K562 (cell line): ENCODE measurements at regions not wholly inside any gene's neighbourhood (a gene's known extent, or its start where the extent isn't known, plus 50 kb on each side); places are given as distances from the start of the nearest gene placed in this dataset.

Experiments
- ATAC-seq: fragments of 200-7000 bp; cut with Tn5 transposase; 3 replicates; pipeline ENCODE4 v1.9.1; 2020; ENCODE audit warnings: moderate library complexity
- BruUV-seq: library from RNA; stranded (reverse); fragments of 400-500 nt; replicated peaks from 2 replicates; lab custom pipeline; 2021; lab: Mats Ljungman, UMichigan
- CTCF ChIA-PET: fragments of 300-600 bp; formaldehyde crosslinking; extraction: SDS; loops from one replicate; lab custom pipeline; 2021; ENCODE audit warnings: low intra/inter-chr PET ratio; lab: Yijun Ruan, JAX
- POLR2A ChIA-PET: fragments of 300-600, 350-650 bp; sonication (Branson Sonifier 250); formaldehyde crosslinking; extraction: SDS; loops from one replicate; lab custom pipeline; 2021; ENCODE audit warnings: antibody characterized with exemption, inconsistent platforms; lab: Yijun Ruan, JAX
- DNase-seq, 4 experiments: peaks; one replicate each; pipeline versions ENCODE4 v3.0.0 to v3.0.0-alpha.2; 2011 to 2018; ENCODE audit warnings: low spot score in 3 of 4, mixed read lengths in 3 of 4; ENCODE audit errors: extremely low read depth in 1 of 4
- FAIRE-seq: peaks from 2 replicates; lab custom pipeline; 2011; peaks lifted over from hg19 to GRCh38; lab: Jason Lieb, UNC
- H2AFZ ChIP-seq: 2 replicates; pipeline ENCODE4 v1.6.0; 2011; ENCODE audit warnings: low read depth, low read length, control low read depth, inconsistent platforms
- H3K27ac ChIP-seq: fragments of 200-600 bp; 3 replicates; pipeline ENCODE4 v1.8.0; 2011; ENCODE audit warnings: low read depth, mild to moderate bottlenecking, control low read depth, inconsistent platforms, low read length, moderate library complexity, mixed read lengths; ENCODE audit errors: extremely low read depth
- H3K27me3 ChIP-seq, 2 experiments: fragments of 300-600 bp in 1 of 2; 2 replicates in 1 of 2; 3 replicates in 1 of 2; pipeline versions ENCODE4 v1.6.0 to v1.8.0; 2011; ENCODE audit warnings: inconsistent platforms in 2 of 2, low read length in 2 of 2, mild to moderate bottlenecking in 1 of 2, mixed read lengths in 1 of 2, moderate library complexity in 1 of 2; ENCODE audit not compliant: control insufficient read depth in 2 of 2, insufficient read depth in 2 of 2
- H3K36me3 ChIP-seq: fragments of 300-600 bp; 3 replicates; pipeline ENCODE4 v1.8.0; 2011; ENCODE audit warnings: mild to moderate bottlenecking, low read length, inconsistent platforms; ENCODE audit not compliant: control insufficient read depth, insufficient read depth
- H3K4me1 ChIP-seq, 2 experiments: fragments of 200-600 bp in 1 of 2; replicated peaks in 1 of 2; 2 replicates in 1 of 2; 3 replicates in 1 of 2; pipeline versions ENCODE4 v1.5.1 to v1.8.0; 2011; ENCODE audit warnings: inconsistent platforms in 2 of 2, low read length in 2 of 2, mild to moderate bottlenecking in 1 of 2, mixed read lengths in 1 of 2, moderate library complexity in 1 of 2; ENCODE audit not compliant: control insufficient read depth in 2 of 2, insufficient read depth in 2 of 2
- H3K4me2 ChIP-seq: 2 replicates; pipeline ENCODE4 v1.6.1; 2011; ENCODE audit warnings: low read length, control low read depth, inconsistent platforms, mixed read lengths; ENCODE audit not compliant: insufficient read depth
- H3K4me3 ChIP-seq: fragments of 200-600 bp; sonication (generic), shearing (Covaris generic); 2 replicates; pipeline ENCODE4 v1.5.1; 2016; ENCODE audit warnings: control low read depth, inconsistent platforms
- H3K79me2 ChIP-seq: fragments of 200-600 bp; 3 replicates; pipeline ENCODE4 v1.8.0; 2011; ENCODE audit warnings: low read length, inconsistent platforms; ENCODE audit not compliant: control insufficient read depth, insufficient read depth
- H3K9ac ChIP-seq, 2 experiments: 2 replicates each; pipeline versions ENCODE4 v1.6.0 to v1.6.1; 2011; ENCODE audit warnings: low read depth in 2 of 2, low read length in 2 of 2, control low read depth in 1 of 2, inconsistent platforms in 1 of 2, mild to moderate bottlenecking in 1 of 2, mixed read lengths in 1 of 2; ENCODE audit not compliant: insufficient read depth in 1 of 2
- H3K9me1 ChIP-seq: one replicate; pipeline ENCODE4 v1.6.0; 2011; ENCODE audit warnings: inconsistent platforms, mild to moderate bottlenecking, low read length, moderate library complexity; ENCODE audit not compliant: control insufficient read depth, insufficient read depth
- H3K9me3 ChIP-seq: replicated peaks from 2 replicates; pipeline ENCODE4 v1.5.1; 2011; ENCODE audit warnings: low read depth, low read length, inconsistent platforms; ENCODE audit not compliant: control insufficient read depth, insufficient read depth
- H4K20me1 ChIP-seq: replicated peaks from 2 replicates; pipeline ENCODE4 v1.6.1; 2011; ENCODE audit warnings: low read length, inconsistent platforms, mixed read lengths; ENCODE audit not compliant: control insufficient read depth, insufficient read depth
- HDAC2 ChIP-seq: fragments of 450-650 bp; IDR thresholded peaks from 2 replicates; pipeline ENCODE4 v1.6.1; 2016; ENCODE audit warnings: mild to moderate bottlenecking
- NCOR1 ChIP-seq: fragments of 450-650 bp; IDR thresholded peaks from 2 replicates; pipeline ENCODE4 v1.6.1; 2016; ENCODE audit warnings: mild to moderate bottlenecking, moderate library complexity
- NFATC3 ChIP-seq: fragments of 450-650 bp; IDR thresholded peaks from 2 replicates; pipeline ENCODE4 v1.6.1; 2017; ENCODE audit warnings: mild to moderate bottlenecking
- NFE2 ChIP-seq: IDR thresholded peaks from 2 replicates; pipeline ENCODE4 v1.6.1; 2014; ENCODE audit warnings: antibody characterized with exemption, low read depth
- PHB2 ChIP-seq: fragments of 450-650 bp; IDR thresholded peaks from 2 replicates; pipeline ENCODE4 v1.6.1; 2017; ENCODE audit warnings: low read depth
- ZBED1 ChIP-seq: IDR thresholded peaks from 2 replicates; pipeline ENCODE4 v1.6.1; 2014
- ZNF780A ChIP-seq: fragments of 250-450 bp; sonication (Bioruptor Pico); IDR thresholded peaks from 2 replicates; pipeline ENCODE4 v1.5.0; 2021; ENCODE audit warnings: mild to moderate bottlenecking
- ZSCAN32 ChIP-seq: fragments of 450-650 bp; formaldehyde crosslinking; IDR thresholded peaks from 2 replicates; pipeline ENCODE4 v1.4.0; 2020; ENCODE audit warnings: mild to moderate bottlenecking, moderate library complexity
- WGBS: fragments of 100-300 bp; shearing (Covaris generic); methylation state at CpG from one replicate; pipeline ENCODE4 v1.1.6; 2016; ENCODE audit warnings: low coverage, mixed read lengths; ENCODE audit not compliant: insufficient coverage; ENCODE audit errors: missing lambda C conversion rate; 5-methylcytosine and 5-hydroxymethylcytosine counted together
- in situ Hi-C: fragments of 300-500 bp; cut with MboI; formaldehyde crosslinking; loops from 4 replicates; pipeline ENCODE4 v1.15.0; 2018; ENCODE audit warnings: inconsistent platforms, mixed read lengths
- intact Hi-C: fragments of 100-400 bp; cut with micrococcal nuclease; formaldehyde crosslinking; loops from 2 replicates; pipeline ENCODE4 v1.14.2; 2022
- TF ChIP-seq, protein P1 (sequence below): IDR thresholded peaks from 2 replicates; pipeline ENCODE4 v1.6.1; 2011; ENCODE audit not compliant: insufficient read length; ENCODE audit errors: extremely low read depth
- TF ChIP-seq, protein P2 (sequence below): fragments of 150-350 bp; conservative IDR thresholded peaks from 2 replicates; pipeline ENCODE4 v1.6.1; 2014; ENCODE audit warnings: low read length

DNA sequence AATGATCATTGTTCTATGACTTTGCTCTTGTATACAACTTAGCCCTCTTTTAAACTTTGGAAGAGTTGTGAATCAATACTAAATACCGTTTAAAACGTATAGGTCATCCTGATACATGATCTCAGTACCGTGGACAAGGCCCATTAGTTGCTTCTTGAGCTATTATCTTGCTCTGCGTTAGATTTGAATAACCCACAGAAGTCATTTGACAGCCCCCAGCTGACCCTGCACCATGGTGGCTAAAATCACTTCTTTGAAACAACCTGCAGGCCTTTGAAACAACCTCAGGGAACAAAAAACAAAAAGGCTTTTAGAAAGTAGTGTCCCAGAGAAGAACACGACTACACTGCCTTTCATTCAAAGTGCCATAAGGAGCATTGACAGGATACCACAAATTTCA, 473.0 kb upstream of the ADGRL2 start:
- FAIRE-seq (no peak), ATAC-seq (no peak), DNase-seq (no peak)
- Histone ChIP-seq H3K79me2 (no peaks in the 10 kb centered on the region), H3K4me2 (no peak overlapping the region), H3K9ac (no peak overlapping the region), H3K4me1 (no peaks in the 10 kb centered on the region), H3K27me3 (no peaks in the 10 kb centered on the region), H3K36me3 (no peaks in the 10 kb centered on the region), H3K4me3 (no peak overlapping the region), H4K20me1 (no peaks in the 10 kb centered on the region), H3K9me1 (no peaks in the 10 kb centered on the region), H3K9me3 (no peaks in the 10 kb centered on the region), H3K27ac (no peak overlapping the region), H2AFZ (no peak overlapping the region)
- in situ Hi-C loops (no loop called here), intact Hi-C loops (no loop called here)
- WGBS: 1% methylated on average over 5 of the region's 5 CpGs
- POLR2A ChIA-PET: interaction anchor here (0.6 kb wide), 1 partner anchor 421 kb away, joined by 3 read pairs; no protein-coding TSS in a partner anchor
- no peak for TF ChIP-seq ZBED1
- TF ChIP-seq HDAC2: no peak
- TF ChIP-seq NFE2: no peak
- TF ChIP-seq, protein P1, sequence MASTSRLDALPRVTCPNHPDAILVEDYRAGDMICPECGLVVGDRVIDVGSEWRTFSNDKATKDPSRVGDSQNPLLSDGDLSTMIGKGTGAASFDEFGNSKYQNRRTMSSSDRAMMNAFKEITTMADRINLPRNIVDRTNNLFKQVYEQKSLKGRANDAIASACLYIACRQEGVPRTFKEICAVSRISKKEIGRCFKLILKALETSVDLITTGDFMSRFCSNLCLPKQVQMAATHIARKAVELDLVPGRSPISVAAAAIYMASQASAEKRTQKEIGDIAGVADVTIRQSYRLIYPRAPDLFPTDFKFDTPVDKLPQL: no peak
- TF ChIP-seq ZSCAN32: no peak
- no peak for TF ChIP-seq NFATC3
- TF ChIP-seq PHB2: no peak
- TF ChIP-seq, protein P2, sequence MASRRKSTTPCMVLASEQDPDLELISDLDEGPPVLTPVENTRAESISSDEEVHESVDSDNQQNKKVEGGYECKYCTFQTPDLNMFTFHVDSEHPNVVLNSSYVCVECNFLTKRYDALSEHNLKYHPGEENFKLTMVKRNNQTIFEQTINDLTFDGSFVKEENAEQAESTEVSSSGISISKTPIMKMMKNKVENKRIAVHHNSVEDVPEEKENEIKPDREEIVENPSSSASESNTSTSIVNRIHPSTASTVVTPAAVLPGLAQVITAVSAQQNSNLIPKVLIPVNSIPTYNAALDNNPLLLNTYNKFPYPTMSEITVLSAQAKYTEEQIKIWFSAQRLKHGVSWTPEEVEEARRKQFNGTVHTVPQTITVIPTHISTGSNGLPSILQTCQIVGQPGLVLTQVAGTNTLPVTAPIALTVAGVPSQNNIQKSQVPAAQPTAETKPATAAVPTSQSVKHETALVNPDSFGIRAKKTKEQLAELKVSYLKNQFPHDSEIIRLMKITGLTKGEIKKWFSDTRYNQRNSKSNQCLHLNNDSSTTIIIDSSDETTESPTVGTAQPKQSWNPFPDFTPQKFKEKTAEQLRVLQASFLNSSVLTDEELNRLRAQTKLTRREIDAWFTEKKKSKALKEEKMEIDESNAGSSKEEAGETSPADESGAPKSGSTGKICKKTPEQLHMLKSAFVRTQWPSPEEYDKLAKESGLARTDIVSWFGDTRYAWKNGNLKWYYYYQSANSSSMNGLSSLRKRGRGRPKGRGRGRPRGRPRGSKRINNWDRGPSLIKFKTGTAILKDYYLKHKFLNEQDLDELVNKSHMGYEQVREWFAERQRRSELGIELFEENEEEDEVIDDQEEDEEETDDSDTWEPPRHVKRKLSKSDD: no peak
- no peak for TF ChIP-seq ZNF780A (CRISPR knock-in tag)
- TF ChIP-seq NCOR1: no peak
- no TSS peak for BruUV-seq
- CTCF ChIA-PET: no interaction called here
